Astrocyte (in vitro differentiated cells and primary cell): ENCODE measurements at regions not wholly inside any gene's neighbourhood (a gene's known extent, or its start where the extent isn't known, plus 50 kb on each side); places are given as distances from the start of the nearest gene placed in this dataset.

ENCODE experiments used
- EZH2 ChIP-seq: IDR thresholded peaks from 2 replicates; pipeline ENCODE4 v1.6.1; 2012; ENCODE audit warnings: mild to moderate bottlenecking, low read length, inconsistent platforms; ENCODE audit not compliant: insufficient read depth
- TF ChIP-seq, protein P1 (sequence below): IDR thresholded peaks from 2 replicates; pipeline ENCODE4 v1.5.1; 2011; ENCODE audit warnings: low read depth, mild to moderate bottlenecking, inconsistent platforms, low read length, moderate library complexity; ENCODE audit not compliant: insufficient read depth

DNA sequence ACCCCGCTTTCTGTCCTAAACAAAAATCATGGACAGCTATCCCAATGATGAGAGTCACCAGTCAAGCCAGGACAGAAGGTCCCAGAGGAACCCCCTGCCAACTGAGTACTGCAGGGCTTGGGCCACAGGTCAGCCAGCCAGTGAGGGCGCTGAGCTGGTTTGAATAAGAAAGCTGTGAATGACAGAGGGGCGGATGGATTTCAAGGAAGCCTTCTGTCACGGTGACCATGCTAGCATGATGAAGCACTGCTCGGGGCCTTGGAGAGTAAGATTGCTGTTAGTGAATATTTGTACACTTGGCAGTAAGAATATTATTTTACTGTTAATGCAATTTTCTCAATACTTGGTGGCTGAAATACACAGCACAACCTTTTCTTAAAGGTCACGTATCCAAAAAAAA lies 734.0 kb upstream of the NR2F2 start:
- TF ChIP-seq, protein P1, sequence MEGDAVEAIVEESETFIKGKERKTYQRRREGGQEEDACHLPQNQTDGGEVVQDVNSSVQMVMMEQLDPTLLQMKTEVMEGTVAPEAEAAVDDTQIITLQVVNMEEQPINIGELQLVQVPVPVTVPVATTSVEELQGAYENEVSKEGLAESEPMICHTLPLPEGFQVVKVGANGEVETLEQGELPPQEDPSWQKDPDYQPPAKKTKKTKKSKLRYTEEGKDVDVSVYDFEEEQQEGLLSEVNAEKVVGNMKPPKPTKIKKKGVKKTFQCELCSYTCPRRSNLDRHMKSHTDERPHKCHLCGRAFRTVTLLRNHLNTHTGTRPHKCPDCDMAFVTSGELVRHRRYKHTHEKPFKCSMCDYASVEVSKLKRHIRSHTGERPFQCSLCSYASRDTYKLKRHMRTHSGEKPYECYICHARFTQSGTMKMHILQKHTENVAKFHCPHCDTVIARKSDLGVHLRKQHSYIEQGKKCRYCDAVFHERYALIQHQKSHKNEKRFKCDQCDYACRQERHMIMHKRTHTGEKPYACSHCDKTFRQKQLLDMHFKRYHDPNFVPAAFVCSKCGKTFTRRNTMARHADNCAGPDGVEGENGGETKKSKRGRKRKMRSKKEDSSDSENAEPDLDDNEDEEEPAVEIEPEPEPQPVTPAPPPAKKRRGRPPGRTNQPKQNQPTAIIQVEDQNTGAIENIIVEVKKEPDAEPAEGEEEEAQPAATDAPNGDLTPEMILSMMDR, result no peak
- TF ChIP-seq EZH2, result no peak
